Neural progenitor cell (in vitro differentiated cells): ENCODE measurements at regions not wholly inside any gene's neighbourhood (a gene's known extent, or its start where the extent isn't known, plus 50 kb on each side); places are given as distances from the start of the nearest gene placed in this dataset.

Source experiments
- DNase-seq: peaks from one replicate; pipeline ENCODE4 v3.0.0-alpha.2; 2016; ENCODE audit warnings: low spot score
- H2AFZ ChIP-seq: fragments of 200-600 bp; sonication (generic); replicated peaks from 2 replicates; pipeline ENCODE4 v1.6.1; 2016; ENCODE audit warnings: antibody characterized with exemption
- H3F3A ChIP-seq: fragments of 200-600 bp; sonication (generic); 2 replicates; pipeline ENCODE4 v1.6.1; 2016; ENCODE audit warnings: antibody characterized with exemption, low read depth
- H3K27ac ChIP-seq: fragments of 200-600 bp; sonication (generic); 2 replicates; pipeline ENCODE4 v1.5.1; 2016; ENCODE audit warnings: mild to moderate bottlenecking
- H3K27me3 ChIP-seq: fragments of 200-600 bp; sonication (generic); 2 replicates; pipeline ENCODE4 v1.6.1; 2016; ENCODE audit warnings: mild to moderate bottlenecking, moderate library complexity
- H3K36me3 ChIP-seq: fragments of 200-600 bp; sonication (generic); 2 replicates; pipeline ENCODE4 v1.5.1; 2016
- H3K4me1 ChIP-seq: fragments of 200-600 bp; sonication (generic); 2 replicates; pipeline ENCODE4 v1.6.1; 2016; ENCODE audit warnings: mixed run types
- H3K4me2 ChIP-seq: fragments of 200-600 bp; sonication (generic); 2 replicates; pipeline ENCODE4 v1.6.1; 2016
- H3K4me3 ChIP-seq: fragments of 200-600 bp; sonication (generic); 2 replicates; pipeline ENCODE4 v1.5.1; 2016
- H3K79me2 ChIP-seq: fragments of 200-600 bp; sonication (generic); 2 replicates; pipeline ENCODE4 v1.6.1; 2016; ENCODE audit warnings: low read depth
- H3K9ac ChIP-seq: fragments of 200-600 bp; sonication (generic); 2 replicates; pipeline ENCODE4 v1.6.1; 2016
- H3K9me3 ChIP-seq: fragments of 200-600 bp; sonication (generic); 2 replicates; pipeline ENCODE4 v1.5.1; 2016; ENCODE audit warnings: low read depth
- H4K20me1 ChIP-seq: fragments of 200-600 bp; sonication (generic); 2 replicates; pipeline ENCODE4 v1.6.1; 2016; ENCODE audit warnings: low read depth
- H3K27ac Mint-ChIP-seq: 3 replicates; pipeline ENCODE4 v1.8.0; 2021; ENCODE audit warnings: mixed read lengths
- H3K27me3 Mint-ChIP-seq: 2 replicates; pipeline ENCODE4 v1.8.0; 2022; ENCODE audit warnings: low read depth, mild to moderate bottlenecking, inconsistent platforms, moderate library complexity, mixed read lengths; ENCODE audit not compliant: insufficient read depth
- H3K36me3 Mint-ChIP-seq: 3 replicates; pipeline ENCODE4 v1.8.0; 2021; ENCODE audit warnings: mixed read lengths
- H3K4me1 Mint-ChIP-seq: 3 replicates; pipeline ENCODE4 v1.8.0; 2021; ENCODE audit warnings: mixed read lengths
- H3K4me3 Mint-ChIP-seq: 3 replicates; pipeline ENCODE4 v1.8.0; 2021; ENCODE audit warnings: mild to moderate bottlenecking, moderate library complexity, mixed read lengths
- H3K9me3 Mint-ChIP-seq: 3 replicates; pipeline ENCODE4 v1.8.0; 2020; ENCODE audit warnings: mixed read lengths
- CTCF ChIP-seq: fragments of 200-600 bp; sonication (generic); IDR thresholded peaks from 2 replicates; pipeline ENCODE4 v1.5.1; 2017; ENCODE audit warnings: antibody characterized with exemption, mild to moderate bottlenecking
- EZH2 ChIP-seq: fragments of 200-600 bp; sonication (generic); IDR thresholded peaks from 2 replicates; pipeline ENCODE4 v1.6.1; 2017; ENCODE audit warnings: antibody characterized with exemption, mild to moderate bottlenecking, moderate library complexity
- EZH2phosphoT487 ChIP-seq: fragments of 200-600 bp; sonication (generic); IDR thresholded peaks from 2 replicates; pipeline ENCODE4 v1.6.1; 2017; ENCODE audit warnings: antibody characterized with exemption

- Histone ChIP-seq H3K36me3 (no peaks in the 10 kb centered on the region), H2AFZ (no peak overlapping the region), H3K4me3 (peak overlapping the region; percentile 6), H3K4me1 (peaks cover 45% of the 10 kb centered on the region), H3K79me2 (peaks cover 11% of the 10 kb centered on the region), H3K4me2 (peak overlapping the region; percentile 62), H3F3A (no peaks in the 10 kb centered on the region), H3K27ac (no peak overlapping the region), H3K9ac (no peak overlapping the region), H3K9me3 (no peaks in the 10 kb centered on the region), H3K27me3 (no peaks in the 10 kb centered on the region), H4K20me1 (peaks cover 19% of the 10 kb centered on the region)
- Mint-ChIP-seq H3K4me1 (peaks cover 43% of the 10 kb centered on the region), H3K4me3 (peak overlapping the region; percentile 70), H3K27ac (peak overlapping the region; percentile 85), H3K9me3 (peaks cover 5% of the 10 kb centered on the region), H3K36me3 (peaks cover 5% of the 10 kb centered on the region), H3K27me3 (no peaks in the 10 kb centered on the region)
- DNase-seq: peak; percentile 72
- TF ChIP-seq CTCF (no peak), EZH2 (no peak), EZH2phosphoT487 (no peak)
Observed at GRCh38 chr12:67035121-67035520, 234.0 kb upstream of the CAND1 start.

- Histone ChIP-seq H3K9me3 (no peaks in the 10 kb centered on the region), H3K27me3 (no peaks in the 10 kb centered on the region), H4K20me1 (peaks cover 27% of the 10 kb centered on the region), H2AFZ (no peak overlapping the region), H3K36me3 (no peaks in the 10 kb centered on the region), H3K4me3 (no peak overlapping the region), H3K4me2 (no peak overlapping the region), H3K9ac (no peak overlapping the region), H3K27ac (no peak overlapping the region), H3K79me2 (peaks cover 13% of the 10 kb centered on the region), H3K4me1 (peaks cover 59% of the 10 kb centered on the region), H3F3A (no peaks in the 10 kb centered on the region)
- Mint-ChIP-seq H3K4me1 (peaks cover 56% of the 10 kb centered on the region), H3K27me3 (no peaks in the 10 kb centered on the region), H3K9me3 (peaks cover under 1% of the 10 kb centered on the region), H3K27ac (no peak overlapping the region), H3K4me3 (no peak overlapping the region), H3K36me3 (peaks cover 5% of the 10 kb centered on the region)
- TF ChIP-seq CTCF: no peak
- TF ChIP-seq EZH2phosphoT487: no peak
- no peak for TF ChIP-seq EZH2
- DNase-seq: no peak
Observed at GRCh38 chr12:67038486-67038885, 230.7 kb upstream of the CAND1 start.

GRCh38 chr12:67039995-67040860 is 228.9 kb upstream of the CAND1 start:
- Histone ChIP-seq H3K9me3 (no peaks in the 10 kb centered on the region), H4K20me1 (peaks cover 19% of the 10 kb centered on the region), H3K79me2 (peaks cover 12% of the 10 kb centered on the region), H3K36me3 (no peaks in the 10 kb centered on the region), H3K4me2 (no peak overlapping the region), H3K27me3 (no peaks in the 10 kb centered on the region), H3K4me3 (no peak overlapping the region), H2AFZ (no peak overlapping the region), H3K9ac (no peak overlapping the region), H3K4me1 (peaks cover 45% of the 10 kb centered on the region), H3F3A (no peaks in the 10 kb centered on the region), H3K27ac (no peak overlapping the region)
- no peak overlapping the region for H3K4me3 Mint-ChIP-seq
- no peaks in the 10 kb centered on the region for H3K27me3 Mint-ChIP-seq
- DNase-seq: no peak
- no peak overlapping the region for H3K27ac Mint-ChIP-seq
- TF ChIP-seq CTCF: no peak
- no peak for TF ChIP-seq EZH2phosphoT487
- H3K4me1 Mint-ChIP-seq: peaks cover 49% of the 10 kb centered on the region
- no peaks in the 10 kb centered on the region for H3K9me3 Mint-ChIP-seq
- peaks cover 3% of the 10 kb centered on the region for H3K36me3 Mint-ChIP-seq
